Neural crest cell (in vitro differentiated cells): ENCODE measurements at regions not wholly inside any gene's neighbourhood (a gene's known extent, or its start where the extent isn't known, plus 50 kb on each side); places are given as distances from the start of the nearest gene placed in this dataset.

Experiments
- DNase-seq: peaks from one replicate; pipeline ENCODE4 v3.0.0; 2021; ENCODE audit warnings: low read depth, mixed read lengths, low spot score
- H3K27ac Mint-ChIP-seq: one replicate; pipeline ENCODE4 v1.8.0; 2021; ENCODE audit warnings: mild to moderate bottlenecking, mixed read lengths; ENCODE audit not compliant: unreplicated experiment
- H3K27me3 Mint-ChIP-seq: 2 replicates; pipeline ENCODE4 v1.8.0; 2021; ENCODE audit warnings: low read depth, mild to moderate bottlenecking, mixed read lengths
- H3K36me3 Mint-ChIP-seq: 2 replicates; pipeline ENCODE4 v1.8.0; 2021; ENCODE audit warnings: low read depth, mild to moderate bottlenecking, mixed read lengths
- H3K4me1 Mint-ChIP-seq: 2 replicates; pipeline ENCODE4 v1.8.0; 2021; ENCODE audit warnings: mixed read lengths
- H3K4me3 Mint-ChIP-seq: one replicate; pipeline ENCODE4 v1.8.0; 2021; ENCODE audit warnings: mild to moderate bottlenecking, mixed read lengths
- H3K9me3 Mint-ChIP-seq: 2 replicates; pipeline ENCODE4 v1.8.0; 2021; ENCODE audit warnings: mixed read lengths
- CTCF ChIP-seq: fragments of 200-600 bp; sonication (generic); conservative IDR thresholded peaks from 2 replicates; pipeline ENCODE4 v1.5.0; 2021; ENCODE audit warnings: antibody characterized with exemption, mild to moderate bottlenecking

GRCh38 chr13:69391756-69392155 lies 715.9 kb upstream of the ATXN8OS start:
- Mint-ChIP-seq H3K36me3 (no peaks in the 10 kb centered on the region), H3K4me1 (no peaks in the 10 kb centered on the region), H3K27ac (no peak overlapping the region), H3K27me3 (no peaks in the 10 kb centered on the region), H3K9me3 (peaks cover 3% of the 10 kb centered on the region), H3K4me3 (no peak overlapping the region)
- no peak for TF ChIP-seq CTCF
- DNase-seq = no peak

GRCh38 chr13:69389899-69390298 lies 717.7 kb upstream of the ATXN8OS start:
- no peak overlapping the region for H3K27ac Mint-ChIP-seq
- DNase-seq = no peak
- no peak for TF ChIP-seq CTCF
- no peaks in the 10 kb centered on the region for H3K27me3 Mint-ChIP-seq
- no peaks in the 10 kb centered on the region for H3K9me3 Mint-ChIP-seq
- no peaks in the 10 kb centered on the region for H3K4me1 Mint-ChIP-seq
- H3K4me3 Mint-ChIP-seq = no peak overlapping the region
- H3K36me3 Mint-ChIP-seq = no peaks in the 10 kb centered on the region

GRCh38 chr13:69373747-69374425 lies 733.7 kb upstream of the ATXN8OS start:
- Mint-ChIP-seq H3K4me3 (no peak overlapping the region), H3K9me3 (peaks cover 7% of the 10 kb centered on the region), H3K27me3 (no peaks in the 10 kb centered on the region), H3K4me1 (no peaks in the 10 kb centered on the region), H3K27ac (no peak overlapping the region), H3K36me3 (no peaks in the 10 kb centered on the region)
- no peak for TF ChIP-seq CTCF
- DNase-seq = no peak

- H3K9me3 Mint-ChIP-seq = no peaks in the 10 kb centered on the region
- no peaks in the 10 kb centered on the region for H3K4me1 Mint-ChIP-seq
- no peak for TF ChIP-seq CTCF
- no peaks in the 10 kb centered on the region for H3K36me3 Mint-ChIP-seq
- H3K27me3 Mint-ChIP-seq = no peaks in the 10 kb centered on the region
- H3K27ac Mint-ChIP-seq = no peak overlapping the region
- no peak for DNase-seq
- H3K4me3 Mint-ChIP-seq = no peak overlapping the region
Observed at GRCh38 chr13:69363360-69363759, 744.3 kb upstream of the ATXN8OS start.

- H3K36me3 Mint-ChIP-seq = no peaks in the 10 kb centered on the region
- no peaks in the 10 kb centered on the region for H3K4me1 Mint-ChIP-seq
- H3K9me3 Mint-ChIP-seq = no peaks in the 10 kb centered on the region
- H3K27ac Mint-ChIP-seq = no peak overlapping the region
- TF ChIP-seq CTCF = no peak
- no peak for DNase-seq
- H3K27me3 Mint-ChIP-seq = no peaks in the 10 kb centered on the region
- H3K4me3 Mint-ChIP-seq = no peak overlapping the region
Observed at GRCh38 chr13:69331245-69331644, 776.4 kb upstream of the ATXN8OS start.
